PC-9 (cell line): ENCODE measurements at regions not wholly inside any gene's neighbourhood (a gene's known extent, or its start where the extent isn't known, plus 50 kb on each side); places are given as distances from the start of the nearest gene placed in this dataset.
"Not testable (repeated sequence)": the region's sequence is repeated elsewhere in the genome, so short reads cannot be mapped to it uniquely, and the experiment has no call there.

Experiments
- BruUV-seq: library from RNA; stranded (reverse); fragments of 400-500 nt; replicated peaks from 2 replicates; lab custom pipeline; 2021; lab: Mats Ljungman, UMichigan
- CTCF ChIA-PET: fragments of 300-600 bp; sonication (Branson Sonifier 250); formaldehyde crosslinking; loops from one replicate; lab custom pipeline; 2022; ENCODE audit warnings: antibody characterized with exemption; lab: Charles Lee
- POLR2A ChIA-PET: fragments of 300-600 bp; sonication (Branson Sonifier 250); formaldehyde crosslinking; loops from one replicate; lab custom pipeline; 2022; ENCODE audit warnings: antibody characterized with exemption; ENCODE audit not compliant: unreplicated experiment; lab: Charles Lee
- DNase-seq, 2 experiments: peaks; one replicate each; pipeline versions ENCODE4 v3.0.0 to v3.0.0-alpha.2; 2015 to 2022; ENCODE audit warnings: mixed read lengths in 1 of 2
- H2AFZ ChIP-seq: fragments of 200-600 bp; sonication (generic); 2 replicates; pipeline ENCODE4 v1.8.1; 2017; ENCODE audit warnings: antibody characterized with exemption
- H3F3A ChIP-seq: fragments of 200-600 bp; sonication (generic); 2 replicates; pipeline ENCODE4 v1.8.1; 2017; ENCODE audit warnings: antibody characterized with exemption, mild to moderate bottlenecking, low read depth; ENCODE audit not compliant: insufficient read depth
- H3K27ac ChIP-seq: fragments of 200-600 bp; sonication (generic); 2 replicates; pipeline ENCODE4 v1.6.1; 2016; ENCODE audit warnings: mixed run types
- H3K27me3 ChIP-seq: fragments of 200-600 bp; sonication (generic); 2 replicates; pipeline ENCODE4 v1.6.1; 2016; ENCODE audit warnings: low read depth, mixed run types; ENCODE audit not compliant: insufficient read depth
- H3K36me3 ChIP-seq: fragments of 200-600 bp; sonication (generic); 2 replicates; pipeline ENCODE4 v1.6.1; 2016; ENCODE audit warnings: low read depth, mixed run types
- H3K4me1 ChIP-seq: fragments of 200-600 bp; sonication (generic); replicated peaks from 2 replicates; pipeline ENCODE4 v1.6.1; 2016; ENCODE audit warnings: mixed run types; ENCODE audit not compliant: insufficient read depth
- H3K4me2 ChIP-seq: fragments of 200-600 bp; sonication (generic); 2 replicates; pipeline ENCODE4 v1.6.1; 2017; ENCODE audit warnings: mixed run types
- H3K4me3 ChIP-seq: fragments of 200-600 bp; sonication (generic); 2 replicates; pipeline ENCODE4 v1.6.1; 2016; ENCODE audit warnings: mixed run types
- H3K79me2 ChIP-seq: fragments of 200-600 bp; sonication (generic); 2 replicates; pipeline ENCODE4 v1.6.1; 2017; ENCODE audit warnings: low read depth, mixed run types
- H3K9me2 ChIP-seq: fragments of 200-600 bp; sonication (generic); 2 replicates; pipeline ENCODE4 v1.8.1; 2017; ENCODE audit warnings: mild to moderate bottlenecking; ENCODE audit not compliant: insufficient read depth
- H3K9me3 ChIP-seq: fragments of 200-600 bp; sonication (generic); 2 replicates; pipeline ENCODE4 v1.8.1; 2016; ENCODE audit warnings: low read depth; ENCODE audit not compliant: insufficient read depth
- H4K20me1 ChIP-seq: fragments of 200-600 bp; sonication (generic); 2 replicates; pipeline ENCODE4 v1.8.1; 2017; ENCODE audit not compliant: insufficient read depth
- EZH2 ChIP-seq: fragments of 200-600 bp; sonication (generic); IDR thresholded peaks from 2 replicates; pipeline ENCODE4 v1.8.0; 2017; ENCODE audit warnings: antibody characterized with exemption, low read depth
- intact Hi-C: fragments of 100-400 bp; cut with micrococcal nuclease; formaldehyde crosslinking; loops from one replicate; pipeline ENCODE4 v1.10.0; 2022; ENCODE audit not compliant: unreplicated experiment
- TF ChIP-seq, protein P1 (sequence below): fragments of 200-600 bp; sonication (generic); conservative IDR thresholded peaks from 2 replicates; pipeline ENCODE4 v1.6.1; 2017; ENCODE audit warnings: mixed run types, antibody characterized with exemption, mild to moderate bottlenecking, moderate library complexity

DNA sequence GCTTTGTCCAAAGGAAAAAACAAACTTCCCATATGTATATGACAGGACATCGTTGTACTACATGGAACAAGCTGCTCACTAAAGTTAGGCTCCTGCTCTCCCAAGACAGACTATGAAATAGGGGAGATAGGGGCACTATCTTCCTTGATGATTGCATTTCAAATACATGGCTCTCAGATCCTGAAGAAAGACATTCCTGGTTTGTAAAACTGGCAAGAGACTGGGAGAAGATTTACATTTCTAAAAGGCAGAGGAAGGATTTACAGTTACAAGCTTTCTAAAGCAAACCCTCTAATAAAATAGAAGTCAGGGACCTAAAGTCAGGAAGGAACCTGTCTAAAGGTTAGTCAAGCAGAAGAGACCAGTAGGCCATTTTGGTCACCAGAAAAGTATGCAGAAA lies 103.7 kb downstream of the SLC17A6 start:
- H3F3A ChIP-seq = no peaks in the 10 kb centered on the region
- H3K4me3 ChIP-seq = no peak overlapping the region
- DNase-seq = no peak
- no peak overlapping the region for H3K4me2 ChIP-seq
- H3K27me3 ChIP-seq = no peaks in the 10 kb centered on the region
- no peak overlapping the region for H2AFZ ChIP-seq
- no peak overlapping the region for H3K27ac ChIP-seq
- POLR2A ChIA-PET = no interaction called here
- no peaks in the 10 kb centered on the region for H4K20me1 ChIP-seq
- no TSS peak for BruUV-seq
- TF ChIP-seq EZH2 = no peak
- TF ChIP-seq, protein P1, sequence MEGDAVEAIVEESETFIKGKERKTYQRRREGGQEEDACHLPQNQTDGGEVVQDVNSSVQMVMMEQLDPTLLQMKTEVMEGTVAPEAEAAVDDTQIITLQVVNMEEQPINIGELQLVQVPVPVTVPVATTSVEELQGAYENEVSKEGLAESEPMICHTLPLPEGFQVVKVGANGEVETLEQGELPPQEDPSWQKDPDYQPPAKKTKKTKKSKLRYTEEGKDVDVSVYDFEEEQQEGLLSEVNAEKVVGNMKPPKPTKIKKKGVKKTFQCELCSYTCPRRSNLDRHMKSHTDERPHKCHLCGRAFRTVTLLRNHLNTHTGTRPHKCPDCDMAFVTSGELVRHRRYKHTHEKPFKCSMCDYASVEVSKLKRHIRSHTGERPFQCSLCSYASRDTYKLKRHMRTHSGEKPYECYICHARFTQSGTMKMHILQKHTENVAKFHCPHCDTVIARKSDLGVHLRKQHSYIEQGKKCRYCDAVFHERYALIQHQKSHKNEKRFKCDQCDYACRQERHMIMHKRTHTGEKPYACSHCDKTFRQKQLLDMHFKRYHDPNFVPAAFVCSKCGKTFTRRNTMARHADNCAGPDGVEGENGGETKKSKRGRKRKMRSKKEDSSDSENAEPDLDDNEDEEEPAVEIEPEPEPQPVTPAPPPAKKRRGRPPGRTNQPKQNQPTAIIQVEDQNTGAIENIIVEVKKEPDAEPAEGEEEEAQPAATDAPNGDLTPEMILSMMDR = no peak
- no peaks in the 10 kb centered on the region for H3K79me2 ChIP-seq
- no peaks in the 10 kb centered on the region for H3K4me1 ChIP-seq
- no peaks in the 10 kb centered on the region for H3K9me3 ChIP-seq
- intact Hi-C loops = no loop called here
- H3K36me3 ChIP-seq = no peaks in the 10 kb centered on the region
- CTCF ChIA-PET = no interaction called here
- H3K9me2 ChIP-seq = no peaks in the 10 kb centered on the region

GRCh38 chr11:22435582-22435981 lies 97.4 kb downstream of the SLC17A6 start:
- H3K4me2 ChIP-seq, DNase-seq, H3K79me2 ChIP-seq, intact Hi-C loops, POLR2A ChIA-PET, H3K36me3 ChIP-seq, H2AFZ ChIP-seq, H4K20me1 ChIP-seq, H3K9me2 ChIP-seq, H3F3A ChIP-seq, H3K4me3 ChIP-seq, H3K9me3 ChIP-seq, H3K4me1 ChIP-seq, H3K27ac ChIP-seq, CTCF ChIA-PET, BruUV-seq, H3K27me3 ChIP-seq: not testable (repeated sequence)

GRCh38 chr11:22433517-22433916 lies 95.3 kb downstream of the SLC17A6 start:
- Histone ChIP-seq H3K27me3 (no peaks in the 10 kb centered on the region), H2AFZ (0 out of 2 replicates have a peak overlapping the region, but pooled peaks have one; percentile 62), H3K36me3 (no peaks in the 10 kb centered on the region), H4K20me1 (no peaks in the 10 kb centered on the region), H3K4me3 (no peak overlapping the region), H3F3A (no peaks in the 10 kb centered on the region), H3K4me1 (no peaks in the 10 kb centered on the region), H3K79me2 (no peaks in the 10 kb centered on the region), H3K9me2 (no peaks in the 10 kb centered on the region), H3K4me2 (no peak overlapping the region), H3K27ac (no peak overlapping the region), H3K9me3 (no peaks in the 10 kb centered on the region)
- intact Hi-C loops = no loop called here
- BruUV-seq = no TSS peak
- TF ChIP-seq, protein P1 = no peak
- TF ChIP-seq EZH2 = no peak
- ChIA-PET POLR2A (no interaction called here), CTCF (no interaction called here)
- no peak for DNase-seq

DNA sequence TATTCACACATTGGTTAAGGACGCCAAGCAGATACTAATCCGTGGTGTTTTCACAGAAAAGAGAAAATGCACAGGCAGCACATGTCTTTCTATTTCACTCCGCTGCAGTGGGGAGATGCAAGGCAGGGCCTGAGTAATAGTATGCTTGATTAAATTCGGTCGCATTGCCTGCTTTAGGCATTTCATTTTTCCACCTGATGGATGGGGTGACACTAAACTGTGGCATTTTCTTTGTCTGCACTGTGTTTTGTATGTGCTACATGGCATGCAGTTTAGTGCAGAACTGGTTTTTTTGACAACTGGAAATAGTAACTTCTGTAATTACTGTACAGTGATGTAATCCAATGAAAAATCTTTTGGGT lies 94.9 kb downstream of the SLC17A6 start:
- no TSS peak for BruUV-seq
- no peak overlapping the region for H3K4me2 ChIP-seq
- no peaks in the 10 kb centered on the region for H3K9me3 ChIP-seq
- no peaks in the 10 kb centered on the region for H3K79me2 ChIP-seq
- POLR2A ChIA-PET = no interaction called here
- no peak overlapping the region for H2AFZ ChIP-seq
- no peak for DNase-seq
- no peak overlapping the region for H3K27ac ChIP-seq
- intact Hi-C loops = no loop called here
- TF ChIP-seq EZH2 = no peak
- TF ChIP-seq, protein P1 = no peak
- no peaks in the 10 kb centered on the region for H4K20me1 ChIP-seq
- no peaks in the 10 kb centered on the region for H3K27me3 ChIP-seq
- CTCF ChIA-PET = no interaction called here
- no peaks in the 10 kb centered on the region for H3K36me3 ChIP-seq
- no peaks in the 10 kb centered on the region for H3K4me1 ChIP-seq
- no peaks in the 10 kb centered on the region for H3K9me2 ChIP-seq
- no peak overlapping the region for H3K4me3 ChIP-seq
- H3F3A ChIP-seq = no peaks in the 10 kb centered on the region
